ENCODE measurements at regions not wholly inside any gene's neighbourhood (a gene's known extent, or its start where the extent isn't known, plus 50 kb on each side); places are given as distances from the start of the nearest gene placed in this dataset.

DNA sequence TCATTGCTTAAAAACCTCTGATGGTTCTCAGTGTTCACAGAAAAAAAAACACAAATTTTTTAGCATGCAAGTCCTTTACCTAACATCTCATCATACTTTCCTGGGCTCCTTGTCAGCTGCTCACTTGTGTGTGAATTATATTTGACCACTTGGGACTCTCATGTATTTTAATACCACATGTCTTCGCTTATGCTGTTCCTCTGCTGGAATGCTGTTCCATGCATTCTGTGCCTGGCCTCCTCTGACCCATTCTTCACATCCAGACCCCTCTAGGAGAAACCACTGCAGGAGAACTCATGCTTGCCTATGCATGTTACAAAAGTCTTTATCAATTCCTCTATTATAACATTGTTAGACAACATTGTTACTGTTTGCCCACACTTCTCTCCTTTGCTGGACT, 157.6 kb downstream of the PDGFRA start:
- DNase-seq (ENCODE audit: low read depth in 1 of 2, low spot score in 2 of 2) (no peak), FAIRE-seq (no peak)
- H4K91ac ChIP-seq (replicated peaks; ENCODE audit: insufficient read length, low read length), result no peak overlapping the region
- H2BK12ac ChIP-seq (ENCODE audit: low read depth, low read length), result no peak overlapping the region
- H4K20me1 ChIP-seq (replicated peaks in 1 of 2; ENCODE audit: control insufficient read depth in 1 of 2, insufficient read depth in 2 of 2, low read length in 2 of 2), result no peaks in the 10 kb centered on the region
- no peak overlapping the region for H2AK5ac ChIP-seq (ENCODE audit: low read depth, low read length)
- no peaks in the 10 kb centered on the region for H3K79me2 ChIP-seq (ENCODE audit: control insufficient read depth in 1 of 2, insufficient read depth in 2 of 2, low read length in 2 of 2)
- no peak overlapping the region for H3K23ac ChIP-seq (ENCODE audit: insufficient read length)
- H2BK120ac ChIP-seq (replicated peaks; ENCODE audit: low read depth, low read length), result no peak overlapping the region
- no peak overlapping the region for H3K4me3 ChIP-seq (ENCODE audit: extremely low read depth in 1 of 4, insufficient read depth in 2 of 4, low read depth in 3 of 4, low read length in 4 of 4)
- no peaks in the 10 kb centered on the region for H3K9me3 ChIP-seq (ENCODE audit: insufficient read depth in 2 of 2, low read depth in 1 of 2, low read length in 1 of 2)
- H3K27ac ChIP-seq (ENCODE audit: low read depth, low read length), result no peak overlapping the region
- 88% methylated on average over 1 of the region's 1 CpG; no CpG with 5 or more reads in 1 of the 2 experiments for WGBS, 2 experiments (ENCODE audit: extremely low coverage in 1 of 2, insufficient coverage in 1 of 2, insufficient read length in 1 of 2, insufficient replicate concordance in 2 of 2, low coverage in 1 of 2, low lambda C conversion rate in 2 of 2, missing lambda C conversion rate in 1 of 2)
- H3K4me2 ChIP-seq (ENCODE audit: insufficient read depth in 1 of 2, low read depth in 2 of 2, low read length in 2 of 2), result no peak overlapping the region
- H3K79me1 ChIP-seq (ENCODE audit: low read depth, low read length), result no peaks in the 10 kb centered on the region
- H4K8ac ChIP-seq (ENCODE audit: extremely low read depth, insufficient read depth, low read length), result no peak overlapping the region
- no peaks in the 10 kb centered on the region for H3K27me3 ChIP-seq (replicated peaks in 1 of 4; ENCODE audit: control insufficient read depth in 3 of 4, extremely low read depth in 1 of 4, insufficient read depth in 3 of 4, low read length in 3 of 4)
- no peaks in the 10 kb centered on the region for H3K4me1 ChIP-seq (replicated peaks in 1 of 4; ENCODE audit: control insufficient read depth in 3 of 4, insufficient read depth in 4 of 4, low read length in 3 of 4)
- H3K36me3 ChIP-seq (ENCODE audit: control insufficient read depth in 2 of 4, insufficient read depth in 4 of 4, low read length in 3 of 4), result no peaks in the 10 kb centered on the region
- H2AFZ ChIP-seq (ENCODE audit: low read length), result no peak overlapping the region
- no peak overlapping the region for H3K18ac ChIP-seq (ENCODE audit: extremely low read depth, low read length)
- no peak overlapping the region for H2BK5ac ChIP-seq (ENCODE audit: low read depth, low read length)
- no peak overlapping the region for H2BK20ac ChIP-seq (ENCODE audit: low read length)
- CTCF ChIA-PET (ENCODE audit: partially characterized antibody), result interaction anchor here (5.1 kb wide), 1 partner anchor 46 kb away, joined by 30 read pairs; no protein-coding TSS in a partner anchor
- H3K9ac ChIP-seq (replicated peaks in 1 of 4; ENCODE audit: extremely low read depth in 1 of 4, low read depth in 3 of 4, low read length in 3 of 4), result no peak overlapping the region
- no peak overlapping the region for H4K5ac ChIP-seq (ENCODE audit: insufficient read length, low read depth, low read length)
- TF ChIP-seq ZNF274 (IDR thresholded peaks at IDR 0.05; ENCODE audit: borderline replicate concordance, extremely low read depth, low read length) (no peak), YY1 (IDR thresholded peaks at IDR 0.05; ENCODE audit: low read depth, low read length) (no peak)
- POLR2A ChIA-PET (ENCODE audit: partially characterized antibody), result no interaction called here
- H2BK15ac ChIP-seq (ENCODE audit: low read length), result no peak overlapping the region
- H3K23me2 ChIP-seq (ENCODE audit: low read depth, low read length), result no peaks in the 10 kb centered on the region
- no peak overlapping the region for H3K14ac ChIP-seq (ENCODE audit: insufficient read length)
- H3K4ac ChIP-seq (replicated peaks; ENCODE audit: insufficient read length, low read depth, low read length), result no peak overlapping the region
- H3K56ac ChIP-seq (replicated peaks; ENCODE audit: insufficient read length, low read depth, low read length), result no peak overlapping the region
